ENCODE measurements at regions not wholly inside any gene's neighbourhood (a gene's known extent, or its start where the extent isn't known, plus 50 kb on each side); places are given as distances from the start of the nearest gene placed in this dataset.

DNA sequence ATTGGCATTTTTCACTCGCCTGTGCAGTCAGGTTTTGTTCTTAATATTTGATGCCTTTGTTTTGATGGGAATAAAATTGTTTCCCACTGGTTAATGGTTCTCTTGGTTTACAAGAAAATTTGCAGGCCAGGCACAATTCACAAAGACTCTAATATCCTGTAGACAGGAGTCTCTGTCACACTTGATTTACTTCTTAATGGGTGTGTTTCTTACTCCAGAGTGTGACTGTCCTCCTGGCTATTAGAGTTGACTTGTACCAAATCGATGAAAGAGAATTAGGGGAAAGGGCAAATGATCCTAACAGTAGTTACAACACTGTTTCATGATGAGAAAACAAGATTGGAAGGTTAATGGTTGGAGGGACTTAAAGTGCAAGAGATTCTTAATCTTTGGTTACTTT, 142.8 kb upstream of the SV2C start:
- WGBS, 2 donors = 53 to 57% methylated on average over 2 of the region's 2 CpGs
- Histone ChIP-seq H3K4me1 (no peaks in the 10 kb centered on the region), H3K4me3 (no peak overlapping the region), H3K9me3 (peaks cover 0 to 10% (median 0%) of the 10 kb centered on the region in 4 donors), H3K27me3 (no peaks in the 10 kb centered on the region), H3K27ac (no peak overlapping the region), H3K36me3 (no peaks in the 10 kb centered on the region)
- DNase-seq (ENCODE audit: low spot score in 2 of 2) = no peak
- TF ChIP-seq EP300 (IDR thresholded peaks at IDR 0.05) (no peak), POLR2A (IDR thresholded peaks at IDR 0.05) (no peak)
- TF ChIP-seq, protein P1, sequence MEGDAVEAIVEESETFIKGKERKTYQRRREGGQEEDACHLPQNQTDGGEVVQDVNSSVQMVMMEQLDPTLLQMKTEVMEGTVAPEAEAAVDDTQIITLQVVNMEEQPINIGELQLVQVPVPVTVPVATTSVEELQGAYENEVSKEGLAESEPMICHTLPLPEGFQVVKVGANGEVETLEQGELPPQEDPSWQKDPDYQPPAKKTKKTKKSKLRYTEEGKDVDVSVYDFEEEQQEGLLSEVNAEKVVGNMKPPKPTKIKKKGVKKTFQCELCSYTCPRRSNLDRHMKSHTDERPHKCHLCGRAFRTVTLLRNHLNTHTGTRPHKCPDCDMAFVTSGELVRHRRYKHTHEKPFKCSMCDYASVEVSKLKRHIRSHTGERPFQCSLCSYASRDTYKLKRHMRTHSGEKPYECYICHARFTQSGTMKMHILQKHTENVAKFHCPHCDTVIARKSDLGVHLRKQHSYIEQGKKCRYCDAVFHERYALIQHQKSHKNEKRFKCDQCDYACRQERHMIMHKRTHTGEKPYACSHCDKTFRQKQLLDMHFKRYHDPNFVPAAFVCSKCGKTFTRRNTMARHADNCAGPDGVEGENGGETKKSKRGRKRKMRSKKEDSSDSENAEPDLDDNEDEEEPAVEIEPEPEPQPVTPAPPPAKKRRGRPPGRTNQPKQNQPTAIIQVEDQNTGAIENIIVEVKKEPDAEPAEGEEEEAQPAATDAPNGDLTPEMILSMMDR (IDR thresholded peaks at IDR 0.05) = no peak

DNA sequence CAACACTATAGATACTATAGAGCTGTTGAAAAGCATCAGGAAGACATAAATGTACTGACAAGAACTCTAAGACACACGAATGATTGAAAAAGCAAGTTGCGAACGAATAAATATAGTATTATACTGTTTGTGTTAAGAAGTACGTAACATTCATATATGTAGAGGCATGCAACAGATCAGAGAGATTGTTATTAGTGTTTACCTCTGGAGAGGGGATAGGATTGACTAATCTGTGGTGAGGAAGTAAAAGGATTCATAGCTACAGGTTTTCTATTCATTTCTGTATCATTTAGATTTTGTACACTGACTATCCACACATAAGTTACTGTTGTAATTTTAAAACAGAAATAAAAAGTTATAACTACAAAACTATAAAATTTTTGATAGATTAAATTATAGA, 147.6 kb upstream of the SV2C start:
- DNase-seq (ENCODE audit: low spot score in 2 of 2) = no peak
- Histone ChIP-seq H3K27me3 (no peaks in the 10 kb centered on the region), H3K9me3 (no peaks in the 10 kb centered on the region), H3K4me1 (no peaks in the 10 kb centered on the region), H3K27ac (no peak overlapping the region), H3K4me3 (no peak overlapping the region), H3K36me3 (no peaks in the 10 kb centered on the region)
- TF ChIP-seq, protein P1 (IDR thresholded peaks at IDR 0.05) = no peak
- WGBS, 2 donors = 72 to 88% methylated on average over 4 of the region's 4 CpGs

DNA sequence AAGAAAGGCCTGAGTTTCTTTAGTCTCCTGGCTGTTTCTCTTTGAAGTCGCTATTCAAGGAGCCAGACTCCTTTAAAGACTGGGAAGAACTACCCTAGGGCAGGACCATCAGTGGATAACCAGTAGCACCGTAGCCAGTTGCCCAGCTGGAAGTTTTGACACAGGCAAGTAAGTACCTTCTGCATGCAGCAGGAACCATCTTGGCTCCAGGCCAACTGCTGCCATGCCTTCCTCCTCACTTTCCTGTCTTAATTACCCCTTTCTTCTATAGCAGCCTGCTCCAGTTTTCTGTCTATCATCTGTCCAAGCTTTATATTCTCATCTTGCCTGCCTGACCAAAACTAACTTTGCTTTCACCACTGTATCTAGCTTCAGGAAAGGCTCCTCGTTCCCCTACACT, 149.7 kb upstream of the SV2C start:
- TF ChIP-seq EP300 (IDR thresholded peaks at IDR 0.05) (no peak), POLR2A (IDR thresholded peaks at IDR 0.05) (no peak)
- TF ChIP-seq, protein P1 (IDR thresholded peaks at IDR 0.05) = no peak
- Histone ChIP-seq H3K27me3 (no peaks in the 10 kb centered on the region), H3K4me1 (no peaks in the 10 kb centered on the region), H3K36me3 (no peaks in the 10 kb centered on the region), H3K4me3 (no peak overlapping the region), H3K9me3 (no peaks in the 10 kb centered on the region), H3K27ac (no peak overlapping the region)
- no peak for DNase-seq (ENCODE audit: low spot score in 2 of 2)
- WGBS, 2 donors = 44 to 48% methylated on average over 3 of the region's 3 CpGs

DNA sequence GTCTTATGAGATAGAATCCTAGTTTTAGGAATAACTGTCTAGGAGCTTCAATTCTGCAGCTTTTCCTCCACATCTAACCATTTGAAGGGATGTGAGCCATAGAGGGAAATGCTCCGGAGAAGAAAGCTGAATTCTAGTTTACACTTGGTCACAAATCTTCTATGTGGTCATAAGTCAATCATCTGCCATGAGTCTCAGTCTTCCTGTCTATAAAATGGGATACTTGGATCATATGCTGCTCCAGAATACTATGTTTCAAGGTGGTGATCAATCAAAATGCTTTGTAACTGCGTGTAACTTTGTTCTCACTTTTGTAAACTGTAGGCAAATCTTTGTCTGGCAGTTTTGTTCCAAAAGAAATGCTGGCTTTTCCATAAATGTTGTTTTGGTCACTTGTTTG, 152.0 kb upstream of the SV2C start:
- 86 to 87% methylated on average over 2 of the region's 2 CpGs for WGBS, 2 donors
- TF ChIP-seq EP300 (IDR thresholded peaks at IDR 0.05) (no peak), POLR2A (IDR thresholded peaks at IDR 0.05) (no peak)
- TF ChIP-seq, protein P1 (IDR thresholded peaks at IDR 0.05) = no peak
- H3K4me1 ChIP-seq = no peaks in the 10 kb centered on the region
- no peak for DNase-seq (ENCODE audit: low spot score in 2 of 2)
- H3K4me3 ChIP-seq = no peak overlapping the region
- H3K36me3 ChIP-seq = no peaks in the 10 kb centered on the region
- H3K27me3 ChIP-seq = no peaks in the 10 kb centered on the region
- H3K9me3 ChIP-seq = no peaks in the 10 kb centered on the region
- no peak overlapping the region for H3K27ac ChIP-seq

DNA sequence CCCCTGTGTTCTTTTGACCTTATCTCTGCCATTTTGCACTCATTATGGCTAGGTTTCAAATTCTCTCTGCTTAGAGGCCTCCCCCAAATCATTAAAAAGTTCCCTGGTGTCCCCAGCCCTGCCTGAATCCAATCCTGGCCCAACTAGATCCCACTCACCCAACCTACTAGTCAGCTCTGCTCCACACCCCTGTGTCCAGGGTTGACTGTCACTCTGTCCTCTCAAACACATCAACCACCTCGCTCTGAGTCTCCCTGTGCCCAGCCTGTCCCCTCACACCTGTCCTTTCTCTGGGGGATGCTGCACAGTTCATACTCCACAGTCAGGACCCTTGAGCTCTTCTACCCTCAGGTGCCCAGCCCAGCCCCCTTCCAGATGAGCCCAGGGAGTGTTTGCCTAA, 154.2 kb upstream of the SV2C start:
- no peak for DNase-seq (ENCODE audit: low spot score in 2 of 2)
- H3K4me3 ChIP-seq = no peak overlapping the region
- no peaks in the 10 kb centered on the region for H3K27me3 ChIP-seq
- TF ChIP-seq POLR2A (IDR thresholded peaks at IDR 0.05) = no peak
- no peak for TF ChIP-seq EP300 (IDR thresholded peaks at IDR 0.05)
- TF ChIP-seq, protein P1 (IDR thresholded peaks at IDR 0.05) = no peak
- no peaks in the 10 kb centered on the region for H3K4me1 ChIP-seq
- 73 to 92% methylated on average over 1 of the region's 1 CpG for WGBS, 2 donors
- no peaks in the 10 kb centered on the region for H3K9me3 ChIP-seq
- no peak overlapping the region for H3K27ac ChIP-seq
- no peaks in the 10 kb centered on the region for H3K36me3 ChIP-seq
